ENCODE measurements at regions not wholly inside any gene's neighbourhood (a gene's known extent, or its start where the extent isn't known, plus 50 kb on each side); places are given as distances from the start of the nearest gene placed in this dataset.

GRCh38 chr12:116434155-116435011, 124.8 kb upstream of the MAP1LC3B2 start:
- TF ChIP-seq CTCF (IDR thresholded peaks at IDR 0.05): no peak
- no peak overlapping the region for H3K27ac Mint-ChIP-seq
- H3K9me3 Mint-ChIP-seq: no peaks in the 10 kb centered on the region
- no peak overlapping the region for H3K27ac ChIP-seq (ENCODE audit: low read length)
- no peaks in the 10 kb centered on the region for H3K36me3 Mint-ChIP-seq
- no peaks in the 10 kb centered on the region for H3K27me3 ChIP-seq (ENCODE audit: control insufficient read depth, insufficient read depth, low read length)
- H3K4me3 ChIP-seq (ENCODE audit: low read length): no peak overlapping the region
- H3K4me1 ChIP-seq (ENCODE audit: control insufficient read depth, insufficient read depth, low read length): no peaks in the 10 kb centered on the region
- no peak overlapping the region for H3K4me3 Mint-ChIP-seq
- no peaks in the 10 kb centered on the region for H3K9me3 ChIP-seq (ENCODE audit: control insufficient read depth, insufficient read depth, low read length)
- no peaks in the 10 kb centered on the region for H3K36me3 ChIP-seq (ENCODE audit: control insufficient read depth, insufficient read depth, low read length)
- no peak for DNase-seq
- H3K4me1 Mint-ChIP-seq: no peaks in the 10 kb centered on the region
- WGBS (ENCODE audit: insufficient coverage): 76% methylated on average over 16 of the region's 17 CpGs
- ATAC-seq: no peak
- H3K27me3 Mint-ChIP-seq (ENCODE audit: low read depth in 2 of 2): peaks cover 0 to 2% of the 10 kb centered on the region in 2 donors
- intact Hi-C loops (cut with micrococcal nuclease): no loop called here

DNA sequence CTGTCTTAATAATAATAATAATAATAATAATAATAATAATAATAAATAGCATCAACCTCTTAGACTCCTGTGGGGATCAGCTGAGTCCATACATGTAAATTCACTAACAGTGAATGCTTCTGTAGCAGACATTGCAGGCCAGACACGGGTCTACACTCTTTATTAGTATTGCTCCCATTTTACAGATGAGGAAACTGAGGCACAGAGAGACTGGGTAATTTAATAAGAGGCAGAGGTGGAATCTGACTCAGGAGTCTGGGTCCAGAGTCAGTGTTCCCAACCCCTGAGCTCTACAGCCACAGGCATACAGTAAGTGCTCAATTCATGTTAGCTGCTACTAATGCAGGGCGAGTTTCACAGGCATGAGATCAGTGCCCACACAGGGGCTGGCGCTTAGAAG, 123.2 kb upstream of the MAP1LC3B2 start:
- Histone ChIP-seq H3K4me1 (ENCODE audit: control insufficient read depth, insufficient read depth, low read length) (no peaks in the 10 kb centered on the region), H3K4me3 (ENCODE audit: low read length) (no peak overlapping the region), H3K27ac (ENCODE audit: low read length) (no peak overlapping the region), H3K27me3 (ENCODE audit: control insufficient read depth, insufficient read depth, low read length) (no peaks in the 10 kb centered on the region), H3K36me3 (ENCODE audit: control insufficient read depth, insufficient read depth, low read length) (no peaks in the 10 kb centered on the region), H3K9me3 (ENCODE audit: control insufficient read depth, insufficient read depth, low read length) (no peaks in the 10 kb centered on the region)
- H3K27me3 Mint-ChIP-seq (ENCODE audit: low read depth in 2 of 2): no peaks in the 10 kb centered on the region
- H3K4me1 Mint-ChIP-seq: no peaks in the 10 kb centered on the region
- WGBS (ENCODE audit: insufficient coverage): 92% methylated on average over 3 of the region's 3 CpGs
- DNase-seq: no peak
- TF ChIP-seq CTCF (IDR thresholded peaks at IDR 0.05): no peak
- no peak overlapping the region for H3K27ac Mint-ChIP-seq
- H3K4me3 Mint-ChIP-seq: no peak overlapping the region
- no peaks in the 10 kb centered on the region for H3K9me3 Mint-ChIP-seq
- intact Hi-C loops (cut with micrococcal nuclease): no loop called here
- H3K36me3 Mint-ChIP-seq: no peaks in the 10 kb centered on the region
- ATAC-seq: no peak

DNA sequence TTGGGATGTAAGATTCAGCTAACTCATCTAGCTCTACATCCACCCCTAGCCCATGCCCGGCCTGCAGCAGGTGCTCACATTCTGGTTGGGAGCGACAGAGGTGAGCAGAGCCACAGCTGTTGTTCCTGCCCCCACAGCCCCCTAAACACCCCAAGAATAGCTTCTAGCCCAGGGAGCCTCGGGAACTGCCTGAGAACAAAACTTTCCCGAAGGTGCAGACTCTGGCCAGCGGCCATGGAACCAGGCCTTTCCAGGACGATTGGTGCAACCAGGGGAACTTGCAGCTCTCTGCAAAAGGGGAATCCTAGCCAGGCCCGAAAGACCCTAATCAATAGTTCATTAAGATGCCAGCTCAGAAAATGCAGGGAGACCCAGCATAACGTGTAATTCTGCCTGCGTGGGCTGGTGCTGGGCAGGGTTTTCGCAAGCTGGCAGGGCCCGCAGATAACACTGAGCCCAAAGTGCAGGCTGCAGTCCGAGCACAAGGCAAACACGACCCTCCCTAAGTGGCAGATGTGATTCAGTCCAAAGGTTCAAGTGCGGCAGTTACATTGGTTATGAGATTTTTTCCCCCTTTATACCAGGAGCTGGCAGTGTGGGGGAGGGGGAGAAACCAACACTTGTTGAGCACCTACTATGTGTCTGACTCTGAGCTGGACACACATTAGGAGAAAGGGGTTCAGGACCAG, 122.5 kb upstream of the MAP1LC3B2 start:
- Mint-ChIP-seq H3K4me3 (no peak overlapping the region), H3K4me1 (no peaks in the 10 kb centered on the region), H3K9me3 (no peaks in the 10 kb centered on the region), H3K27me3 (ENCODE audit: low read depth in 2 of 2) (no peaks in the 10 kb centered on the region), H3K27ac (no peak overlapping the region), H3K36me3 (no peaks in the 10 kb centered on the region)
- DNase-seq (no peak), ATAC-seq (no peak)
- 83% methylated on average over 13 of the region's 14 CpGs for WGBS (ENCODE audit: insufficient coverage)
- H3K4me3 ChIP-seq (ENCODE audit: low read length): no peak overlapping the region
- intact Hi-C loops (cut with micrococcal nuclease): no loop called here
- H3K4me1 ChIP-seq (ENCODE audit: control insufficient read depth, insufficient read depth, low read length): no peaks in the 10 kb centered on the region
- no peaks in the 10 kb centered on the region for H3K36me3 ChIP-seq (ENCODE audit: control insufficient read depth, insufficient read depth, low read length)
- no peaks in the 10 kb centered on the region for H3K27me3 ChIP-seq (ENCODE audit: control insufficient read depth, insufficient read depth, low read length)
- H3K9me3 ChIP-seq (ENCODE audit: control insufficient read depth, insufficient read depth, low read length): no peaks in the 10 kb centered on the region
- no peak for TF ChIP-seq CTCF (IDR thresholded peaks at IDR 0.05)
- no peak overlapping the region for H3K27ac ChIP-seq (ENCODE audit: low read length)

All from natural killer cell (primary cell).